GM23248 (cell line): ENCODE measurements at regions not wholly inside any gene's neighbourhood (a gene's known extent, or its start where the extent isn't known, plus 50 kb on each side); places are given as distances from the start of the nearest gene placed in this dataset.
"Not testable (repeated sequence)": the region's sequence is repeated elsewhere in the genome, so short reads cannot be mapped to it uniquely, and the experiment has no call there.

Experiments
- EZH2 ChIP-seq: fragments of 200-600 bp; sonication (generic); IDR thresholded peaks from 2 replicates; pipeline ENCODE4 v1.6.1; 2018; ENCODE audit warnings: antibody characterized with exemption, mild to moderate bottlenecking; ENCODE audit not compliant: insufficient read depth, poor library complexity, severe bottlenecking
- EZH2phosphoT487 ChIP-seq: fragments of 200-600 bp; sonication (generic); IDR thresholded peaks from 2 replicates; pipeline ENCODE4 v1.6.1; 2018; ENCODE audit warnings: antibody characterized with exemption, moderate library complexity, mild to moderate bottlenecking, low read depth; ENCODE audit not compliant: insufficient read depth

DNA sequence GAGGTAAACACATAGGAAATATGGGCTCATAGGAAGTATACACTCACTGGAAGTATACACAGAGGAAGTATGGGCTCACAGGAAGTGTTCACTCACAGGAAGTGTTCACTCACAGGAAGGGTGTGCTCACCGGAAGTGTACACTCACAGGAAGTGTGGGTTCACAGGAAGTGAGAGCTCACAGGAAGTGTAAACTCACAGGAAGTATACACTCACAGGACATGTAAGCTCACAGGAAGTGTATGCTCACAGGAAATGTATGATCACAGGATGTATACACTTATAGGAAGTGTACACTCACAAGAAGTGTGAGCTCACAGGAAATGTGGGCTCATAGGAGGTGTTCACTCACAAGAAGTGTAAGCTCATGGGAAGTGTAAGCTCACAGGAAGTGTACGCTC lies 88.1 kb downstream of the ATP6V0E2 start:
- not testable (repeated sequence) for TF ChIP-seq EZH2, EZH2phosphoT487
